ENCODE measurements at regions not wholly inside any gene's neighbourhood (a gene's known extent, or its start where the extent isn't known, plus 50 kb on each side); places are given as distances from the start of the nearest gene placed in this dataset.

DNA sequence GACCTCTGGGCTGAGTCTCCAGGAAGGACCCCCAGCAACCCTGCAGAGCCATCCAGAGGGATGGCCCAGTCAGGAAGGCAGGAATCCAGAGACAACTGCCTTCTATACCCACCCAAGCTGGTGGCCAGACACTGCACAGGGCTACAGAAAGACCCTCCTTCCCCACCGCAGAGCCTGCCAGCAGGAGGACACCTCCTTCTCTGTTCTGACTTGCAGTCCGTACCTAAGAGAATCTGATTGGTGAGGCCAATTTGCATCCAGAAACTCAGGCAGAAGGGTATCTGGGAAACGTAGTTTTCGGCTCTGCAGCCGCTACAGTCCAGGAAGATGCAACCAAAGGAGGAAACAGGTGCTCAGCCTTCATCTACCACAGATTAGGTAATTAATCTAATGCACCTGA lies 155.4 kb upstream of the FRG1 start:
- DNase-seq (ENCODE audit: low read depth), result no peak
- TF ChIP-seq, protein P1, sequence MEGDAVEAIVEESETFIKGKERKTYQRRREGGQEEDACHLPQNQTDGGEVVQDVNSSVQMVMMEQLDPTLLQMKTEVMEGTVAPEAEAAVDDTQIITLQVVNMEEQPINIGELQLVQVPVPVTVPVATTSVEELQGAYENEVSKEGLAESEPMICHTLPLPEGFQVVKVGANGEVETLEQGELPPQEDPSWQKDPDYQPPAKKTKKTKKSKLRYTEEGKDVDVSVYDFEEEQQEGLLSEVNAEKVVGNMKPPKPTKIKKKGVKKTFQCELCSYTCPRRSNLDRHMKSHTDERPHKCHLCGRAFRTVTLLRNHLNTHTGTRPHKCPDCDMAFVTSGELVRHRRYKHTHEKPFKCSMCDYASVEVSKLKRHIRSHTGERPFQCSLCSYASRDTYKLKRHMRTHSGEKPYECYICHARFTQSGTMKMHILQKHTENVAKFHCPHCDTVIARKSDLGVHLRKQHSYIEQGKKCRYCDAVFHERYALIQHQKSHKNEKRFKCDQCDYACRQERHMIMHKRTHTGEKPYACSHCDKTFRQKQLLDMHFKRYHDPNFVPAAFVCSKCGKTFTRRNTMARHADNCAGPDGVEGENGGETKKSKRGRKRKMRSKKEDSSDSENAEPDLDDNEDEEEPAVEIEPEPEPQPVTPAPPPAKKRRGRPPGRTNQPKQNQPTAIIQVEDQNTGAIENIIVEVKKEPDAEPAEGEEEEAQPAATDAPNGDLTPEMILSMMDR (IDR thresholded peaks at IDR 0.05; ENCODE audit: insufficient read depth, low read length), result no peak
- H3K4me3 ChIP-seq (ENCODE audit: low read depth, low read length), result no peak overlapping the region

DNA sequence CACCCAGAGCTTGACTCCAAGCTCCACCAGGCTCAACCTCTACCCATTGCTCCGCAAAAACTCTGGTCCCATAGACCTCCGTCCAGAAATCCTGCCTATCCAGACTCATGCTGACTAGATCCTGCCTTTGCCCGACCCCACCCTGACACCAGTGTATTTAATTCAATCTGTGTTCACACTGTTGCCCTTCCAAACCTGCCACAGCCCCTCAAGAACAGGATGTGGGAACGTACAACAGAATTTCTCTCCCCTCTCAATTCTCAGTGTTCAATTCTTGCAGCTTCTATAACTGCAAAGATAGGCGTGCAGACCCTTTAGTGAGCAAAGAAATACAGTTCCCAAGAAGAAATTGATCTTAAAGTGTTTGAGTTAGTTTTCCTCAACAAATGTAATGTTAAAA lies 154.2 kb upstream of the FRG1 start:
- no peak for DNase-seq (ENCODE audit: low read depth)
- TF ChIP-seq, protein P1 (IDR thresholded peaks at IDR 0.05; ENCODE audit: insufficient read depth, low read length), result no peak

DNA sequence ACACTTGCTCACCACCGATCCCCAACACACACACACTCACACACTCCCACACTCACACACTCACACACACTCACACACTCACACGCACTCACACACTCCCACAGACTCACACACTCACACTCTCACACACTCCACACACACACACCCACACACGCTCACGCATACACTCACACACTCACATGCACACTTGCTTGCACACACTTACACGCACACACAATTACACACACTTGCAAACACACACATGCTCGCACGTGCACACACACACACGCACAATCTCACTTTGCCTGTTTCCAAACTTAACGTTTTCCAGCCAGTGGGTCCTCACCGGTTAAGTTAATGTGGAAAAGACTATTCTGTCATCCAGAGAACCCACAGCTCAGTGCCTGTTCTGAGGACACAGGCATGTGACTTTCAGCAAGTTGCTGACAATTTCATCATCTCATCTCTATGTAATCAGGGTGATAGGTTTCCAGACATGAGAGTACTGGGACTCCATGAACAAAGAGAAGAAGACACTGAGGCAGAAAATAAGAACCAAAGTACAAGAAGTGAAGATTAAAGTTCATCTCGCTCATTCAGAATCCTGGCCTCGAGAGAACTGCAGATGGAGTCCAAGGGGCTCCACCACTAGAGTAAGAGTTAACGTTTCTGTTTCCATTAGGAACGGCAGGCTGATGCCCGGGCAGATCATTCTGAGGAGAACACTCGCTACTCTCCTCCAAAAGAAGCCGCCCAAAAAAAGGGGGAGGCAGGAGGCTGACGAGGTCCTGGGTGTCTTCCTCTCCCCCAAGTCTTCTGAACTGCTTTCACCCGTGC lies 153.2 kb upstream of the FRG1 start:
- no peak for DNase-seq (ENCODE audit: low read depth)
- no peak overlapping the region for H3K4me3 ChIP-seq (ENCODE audit: low read depth, low read length)
- TF ChIP-seq, protein P1 (IDR thresholded peaks at IDR 0.05; ENCODE audit: insufficient read depth, low read length), result no peak

More for the DNA sequence above, 154.2 kb upstream of the FRG1 start:
- H3K4me3 ChIP-seq (ENCODE audit: low read depth, low read length), result no peak overlapping the region

DNA sequence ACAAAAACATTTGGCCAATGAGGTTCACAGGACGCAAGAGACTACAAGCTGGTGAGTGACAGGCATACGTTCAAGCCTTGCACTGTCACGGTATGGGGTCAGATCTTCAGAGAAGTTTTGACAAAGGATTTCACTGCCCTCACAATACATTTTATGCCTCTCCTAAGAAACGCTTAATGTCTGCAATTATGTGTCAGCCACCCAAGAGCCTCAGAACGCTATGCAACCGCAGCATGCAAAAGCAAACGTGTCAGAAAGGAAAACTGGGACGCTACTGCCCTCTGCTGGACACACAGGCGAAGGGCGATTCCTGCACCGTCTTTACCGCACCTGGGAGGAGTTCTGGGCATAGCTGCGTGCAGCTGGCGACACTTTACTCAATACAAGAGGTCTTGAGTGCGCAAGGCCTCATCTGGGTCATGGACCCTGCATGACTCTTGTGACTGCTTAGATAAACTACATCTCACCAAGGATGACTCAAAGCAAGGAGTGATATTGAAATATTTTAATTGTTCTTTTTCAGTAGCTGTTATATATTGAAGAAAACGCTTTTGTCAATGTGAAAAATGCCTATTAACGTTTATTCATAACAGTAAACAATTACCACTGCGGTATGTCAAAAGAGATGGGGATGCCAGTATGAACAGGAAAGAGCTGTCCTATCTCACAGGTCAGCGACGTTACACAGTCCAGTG lies 147.6 kb upstream of the FRG1 start:
- TF ChIP-seq, protein P1 (IDR thresholded peaks at IDR 0.05; ENCODE audit: insufficient read depth, low read length), result peak; percentile 46
- H3K4me3 ChIP-seq (ENCODE audit: low read depth, low read length), result no peak overlapping the region
- peak; percentile 5 for DNase-seq (ENCODE audit: low read depth)

DNA sequence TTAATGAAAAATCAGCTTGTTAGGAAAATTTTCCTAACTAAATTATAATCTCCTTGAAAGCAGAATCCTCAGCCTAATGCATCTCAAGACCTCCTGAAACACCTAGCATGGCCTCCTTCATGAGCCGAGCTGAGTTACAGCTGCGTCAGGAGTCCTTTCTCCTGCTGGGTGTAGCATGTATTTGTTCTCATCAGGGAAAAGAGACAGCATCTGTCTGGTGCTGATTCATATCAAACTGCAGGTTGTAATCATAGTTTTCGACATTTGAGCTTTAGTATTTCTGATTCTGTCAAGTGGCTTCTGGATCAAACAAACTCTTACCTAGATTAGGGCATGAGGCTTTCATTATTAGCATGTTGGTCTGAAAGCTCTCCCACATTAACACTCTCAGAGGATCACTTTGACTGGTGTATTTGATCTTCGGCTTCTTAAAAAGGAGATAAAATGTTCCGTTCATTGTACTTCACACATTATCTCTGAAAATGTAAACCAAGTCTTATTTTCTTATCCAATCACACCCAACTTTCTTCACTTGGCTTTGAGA lies 140.1 kb upstream of the FRG1 start:
- no peak overlapping the region for H3K4me3 ChIP-seq (ENCODE audit: low read depth, low read length)
- TF ChIP-seq, protein P1 (IDR thresholded peaks at IDR 0.05; ENCODE audit: insufficient read depth, low read length), result no peak
- DNase-seq (ENCODE audit: low read depth), result no peak

DNA sequence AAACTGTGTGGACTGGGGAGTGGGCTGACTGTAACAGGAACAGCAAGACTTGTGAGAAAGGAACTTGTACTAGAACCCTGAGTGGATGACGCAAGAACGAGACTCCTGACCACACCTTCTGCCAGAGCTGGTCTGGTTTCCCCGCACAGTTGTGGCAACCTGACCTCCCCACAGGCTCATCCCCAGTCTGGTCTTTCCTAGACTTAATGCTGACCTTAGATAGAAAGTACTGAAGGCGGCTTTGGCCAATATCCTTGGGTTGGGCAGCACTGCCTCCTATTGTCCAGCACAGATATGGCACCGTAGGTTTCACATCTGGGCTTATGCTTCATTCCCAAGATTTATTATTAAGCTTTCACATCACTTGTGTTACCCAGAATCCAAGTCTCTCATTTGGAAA lies 137.8 kb upstream of the FRG1 start:
- DNase-seq (ENCODE audit: low read depth), result no peak
- no peak overlapping the region for H3K4me3 ChIP-seq (ENCODE audit: low read depth, low read length)
- TF ChIP-seq, protein P1 (IDR thresholded peaks at IDR 0.05; ENCODE audit: insufficient read depth, low read length), result no peak
